ENCODE measurements at regions not wholly inside any gene's neighbourhood (a gene's known extent, or its start where the extent isn't known, plus 50 kb on each side); places are given as distances from the start of the nearest gene placed in this dataset.

DNA sequence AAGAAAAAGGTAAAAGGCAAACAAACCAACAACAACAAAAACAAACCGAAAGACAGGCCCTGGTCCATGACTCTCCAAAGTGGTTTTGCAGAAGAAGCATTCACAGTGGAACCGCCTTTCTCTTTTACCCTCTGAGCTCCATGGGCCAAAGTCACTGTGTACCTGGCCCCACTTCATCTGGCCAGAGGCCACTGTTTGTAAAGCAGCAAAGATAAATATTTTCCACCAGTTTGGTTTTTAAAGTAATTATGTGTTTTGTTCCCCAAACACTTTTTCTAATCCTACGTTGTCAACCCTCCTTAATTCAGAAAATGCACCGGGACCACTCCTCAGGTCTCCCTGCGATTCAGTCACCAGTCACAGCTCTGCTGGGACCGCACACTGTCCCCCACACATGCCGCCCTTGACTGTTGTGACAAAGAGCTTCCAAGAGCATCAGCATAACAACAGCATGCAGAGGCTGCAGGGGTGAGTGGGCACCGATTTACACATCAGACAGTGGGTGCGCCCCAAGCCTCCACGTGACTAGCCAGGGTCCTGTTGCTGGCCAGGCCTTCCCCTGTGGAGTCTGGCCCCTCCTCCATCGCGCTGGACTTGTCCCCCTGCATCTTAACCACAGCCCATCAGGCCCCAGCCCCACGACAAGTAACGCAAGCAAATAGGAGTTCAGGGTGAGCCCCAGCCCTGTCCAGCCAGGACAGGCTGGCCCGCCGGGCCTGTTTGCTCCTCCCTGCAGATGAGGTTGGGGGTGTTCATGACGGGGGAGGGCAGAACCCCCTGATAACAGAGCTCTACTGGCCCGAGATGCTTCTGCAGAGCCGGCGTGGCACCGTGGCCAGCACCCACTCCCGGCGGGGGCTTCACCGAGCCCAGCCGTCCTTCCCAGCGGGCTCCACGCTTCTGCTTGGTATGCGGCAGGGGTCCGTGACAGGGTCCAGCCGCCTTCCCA lies 65.2 kb upstream of the DIO3 start:
- H3K27me3 Mint-ChIP-seq: peaks cover 11% of the 10 kb centered on the region
- POLR2A ChIA-PET: no interaction called here
- no peak for ATAC-seq
- H3K27ac Mint-ChIP-seq: no peak overlapping the region
- no peaks in the 10 kb centered on the region for H3K36me3 Mint-ChIP-seq (ENCODE audit: low read depth)
- H3K4me1 Mint-ChIP-seq (ENCODE audit: low read depth): no peaks in the 10 kb centered on the region
- H3K4me3 Mint-ChIP-seq: no peak overlapping the region
- TF ChIP-seq, protein P1, sequence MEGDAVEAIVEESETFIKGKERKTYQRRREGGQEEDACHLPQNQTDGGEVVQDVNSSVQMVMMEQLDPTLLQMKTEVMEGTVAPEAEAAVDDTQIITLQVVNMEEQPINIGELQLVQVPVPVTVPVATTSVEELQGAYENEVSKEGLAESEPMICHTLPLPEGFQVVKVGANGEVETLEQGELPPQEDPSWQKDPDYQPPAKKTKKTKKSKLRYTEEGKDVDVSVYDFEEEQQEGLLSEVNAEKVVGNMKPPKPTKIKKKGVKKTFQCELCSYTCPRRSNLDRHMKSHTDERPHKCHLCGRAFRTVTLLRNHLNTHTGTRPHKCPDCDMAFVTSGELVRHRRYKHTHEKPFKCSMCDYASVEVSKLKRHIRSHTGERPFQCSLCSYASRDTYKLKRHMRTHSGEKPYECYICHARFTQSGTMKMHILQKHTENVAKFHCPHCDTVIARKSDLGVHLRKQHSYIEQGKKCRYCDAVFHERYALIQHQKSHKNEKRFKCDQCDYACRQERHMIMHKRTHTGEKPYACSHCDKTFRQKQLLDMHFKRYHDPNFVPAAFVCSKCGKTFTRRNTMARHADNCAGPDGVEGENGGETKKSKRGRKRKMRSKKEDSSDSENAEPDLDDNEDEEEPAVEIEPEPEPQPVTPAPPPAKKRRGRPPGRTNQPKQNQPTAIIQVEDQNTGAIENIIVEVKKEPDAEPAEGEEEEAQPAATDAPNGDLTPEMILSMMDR (IDR thresholded peaks at IDR 0.05): no peak
- CTCF ChIA-PET: no interaction called here
- DNase-seq: no peak
- intact Hi-C loops (cut with micrococcal nuclease): no loop called here
- H3K9me3 Mint-ChIP-seq: no peaks in the 10 kb centered on the region

- intact Hi-C loops (cut with micrococcal nuclease): no loop called here
- no peaks in the 10 kb centered on the region for H3K36me3 Mint-ChIP-seq (ENCODE audit: low read depth)
- ATAC-seq: no peak
- peaks cover 11% of the 10 kb centered on the region for H3K27me3 Mint-ChIP-seq
- TF ChIP-seq, protein P1 (IDR thresholded peaks at IDR 0.05): no peak
- no peak for DNase-seq
- H3K9me3 Mint-ChIP-seq: no peaks in the 10 kb centered on the region
- H3K27ac Mint-ChIP-seq: no peak overlapping the region
- H3K4me3 Mint-ChIP-seq: no peak overlapping the region
- CTCF ChIA-PET: no interaction called here
- H3K4me1 Mint-ChIP-seq (ENCODE audit: low read depth): no peaks in the 10 kb centered on the region
- POLR2A ChIA-PET: no interaction called here
These were observed 64.3 kb upstream of the DIO3 start for GRCh38 chr14:101496776-101497683.

GRCh38 chr14:101497684-101498525 lies 63.4 kb upstream of the DIO3 start:
- intact Hi-C loops (cut with micrococcal nuclease): no loop called here
- no peak overlapping the region for H3K27ac Mint-ChIP-seq
- TF ChIP-seq, protein P1 (IDR thresholded peaks at IDR 0.05): no peak
- DNase-seq: no peak
- no peaks in the 10 kb centered on the region for H3K9me3 Mint-ChIP-seq
- CTCF ChIA-PET: no interaction called here
- POLR2A ChIA-PET: no interaction called here
- peaks cover 11% of the 10 kb centered on the region for H3K27me3 Mint-ChIP-seq
- H3K36me3 Mint-ChIP-seq (ENCODE audit: low read depth): no peaks in the 10 kb centered on the region
- H3K4me3 Mint-ChIP-seq: no peak overlapping the region
- no peaks in the 10 kb centered on the region for H3K4me1 Mint-ChIP-seq (ENCODE audit: low read depth)
- ATAC-seq: no peak

DNA sequence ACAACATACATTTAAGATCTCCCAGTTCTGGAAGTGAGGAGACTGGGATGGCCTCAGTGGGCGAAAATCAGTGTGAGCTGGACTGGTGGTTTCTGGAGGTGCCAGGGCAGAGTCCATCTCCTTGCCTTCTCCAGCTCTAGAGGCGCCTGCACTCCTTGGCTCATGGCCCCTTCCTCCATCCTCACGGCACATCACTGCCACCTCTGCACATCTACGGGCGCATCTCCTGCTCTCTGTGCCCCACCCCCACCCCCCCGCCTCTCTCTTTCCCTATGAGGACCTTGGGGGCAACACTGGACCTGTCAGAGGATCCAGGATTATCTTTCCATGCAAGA lies 62.8 kb upstream of the DIO3 start:
- TF ChIP-seq, protein P1 (IDR thresholded peaks at IDR 0.05): no peak
- H3K36me3 Mint-ChIP-seq (ENCODE audit: low read depth): no peaks in the 10 kb centered on the region
- no peak overlapping the region for H3K27ac Mint-ChIP-seq
- ATAC-seq: no peak
- ChIA-PET CTCF (no interaction called here), POLR2A (no interaction called here)
- DNase-seq: no peak
- H3K4me1 Mint-ChIP-seq (ENCODE audit: low read depth): no peaks in the 10 kb centered on the region
- intact Hi-C loops (cut with micrococcal nuclease): no loop called here
- peaks cover 9% of the 10 kb centered on the region for H3K27me3 Mint-ChIP-seq
- no peaks in the 10 kb centered on the region for H3K9me3 Mint-ChIP-seq
- no peak overlapping the region for H3K4me3 Mint-ChIP-seq
